ENCODE measurements at regions not wholly inside any gene's neighbourhood (a gene's known extent, or its start where the extent isn't known, plus 50 kb on each side); places are given as distances from the start of the nearest gene placed in this dataset.

- TF ChIP-seq POLR2AphosphoS5 (IDR thresholded peaks at IDR 0.05; ENCODE audit: low read depth) (no peak), EZH2phosphoT487 (IDR thresholded peaks at IDR 0.05; ENCODE audit: unreplicated experiment) (no peak), ZNF114 (CRISPR knock-in tag; IDR thresholded peaks at IDR 0.05) (no peak), ZNF331 (CRISPR knock-in tag; IDR thresholded peaks at IDR 0.05; ENCODE audit: low read depth) (no peak), EZH2 (IDR thresholded peaks at IDR 0.05; ENCODE audit: low read depth, unreplicated experiment) (no peak), CREB1 (CRISPR knock-in tag; IDR thresholded peaks at IDR 0.05; ENCODE audit: low read depth) (no peak), REST (IDR thresholded peaks at IDR 0.05; ENCODE audit: unreplicated experiment) (no peak)
- TF ChIP-seq, protein P1, sequence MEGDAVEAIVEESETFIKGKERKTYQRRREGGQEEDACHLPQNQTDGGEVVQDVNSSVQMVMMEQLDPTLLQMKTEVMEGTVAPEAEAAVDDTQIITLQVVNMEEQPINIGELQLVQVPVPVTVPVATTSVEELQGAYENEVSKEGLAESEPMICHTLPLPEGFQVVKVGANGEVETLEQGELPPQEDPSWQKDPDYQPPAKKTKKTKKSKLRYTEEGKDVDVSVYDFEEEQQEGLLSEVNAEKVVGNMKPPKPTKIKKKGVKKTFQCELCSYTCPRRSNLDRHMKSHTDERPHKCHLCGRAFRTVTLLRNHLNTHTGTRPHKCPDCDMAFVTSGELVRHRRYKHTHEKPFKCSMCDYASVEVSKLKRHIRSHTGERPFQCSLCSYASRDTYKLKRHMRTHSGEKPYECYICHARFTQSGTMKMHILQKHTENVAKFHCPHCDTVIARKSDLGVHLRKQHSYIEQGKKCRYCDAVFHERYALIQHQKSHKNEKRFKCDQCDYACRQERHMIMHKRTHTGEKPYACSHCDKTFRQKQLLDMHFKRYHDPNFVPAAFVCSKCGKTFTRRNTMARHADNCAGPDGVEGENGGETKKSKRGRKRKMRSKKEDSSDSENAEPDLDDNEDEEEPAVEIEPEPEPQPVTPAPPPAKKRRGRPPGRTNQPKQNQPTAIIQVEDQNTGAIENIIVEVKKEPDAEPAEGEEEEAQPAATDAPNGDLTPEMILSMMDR (conservative IDR thresholded peaks at IDR 0.05; ENCODE audit: low read depth in 2 of 2) = no peak
These were observed 143.6 kb upstream of the SLITRK1 start for GRCh38 chr13:84025824-84026223.
